Ishikawa (cell line): ENCODE measurements at regions not wholly inside any gene's neighbourhood (a gene's known extent, or its start where the extent isn't known, plus 50 kb on each side); places are given as distances from the start of the nearest gene placed in this dataset.

ENCODE experiments used
- CEBPB ChIP-seq: IDR thresholded peaks from 2 replicates; pipeline ENCODE4 v1.6.1; 2012
- CREB1 ChIP-seq: IDR thresholded peaks from 2 replicates; pipeline ENCODE4 v1.6.1; 2012; ENCODE audit warnings: low read depth
- EGR1 ChIP-seq: IDR thresholded peaks from 2 replicates; pipeline ENCODE4 v1.6.1; 2012
- EP300 ChIP-seq: IDR thresholded peaks from 2 replicates; pipeline ENCODE4 v1.6.1; 2012; ENCODE audit warnings: borderline replicate concordance
- MAX ChIP-seq: IDR thresholded peaks from 2 replicates; pipeline ENCODE4 v1.6.1; 2012
- RAD21 ChIP-seq: IDR thresholded peaks from 2 replicates; pipeline ENCODE4 v1.6.1; 2012; ENCODE audit warnings: low read depth
- REST ChIP-seq: IDR thresholded peaks from 2 replicates; pipeline ENCODE4 v1.6.1; 2012; ENCODE audit warnings: low read depth, mild to moderate bottlenecking
- TAF1 ChIP-seq: IDR thresholded peaks from 2 replicates; pipeline ENCODE4 v1.6.1; 2012; ENCODE audit warnings: low read depth, mild to moderate bottlenecking
- TEAD4 ChIP-seq: IDR thresholded peaks from 2 replicates; pipeline ENCODE4 v1.6.1; 2012
- USF1 ChIP-seq: IDR thresholded peaks from 2 replicates; pipeline ENCODE4 v1.6.1; 2012
- YY1 ChIP-seq: IDR thresholded peaks from 2 replicates; pipeline ENCODE4 v1.6.1; 2012; ENCODE audit warnings: low read depth

- TF ChIP-seq YY1 (no peak), USF1 (no peak), TAF1 (no peak), RAD21 (no peak), CREB1 (no peak), CEBPB (no peak), EP300 (no peak), MAX (no peak), REST (no peak), EGR1 (no peak), TEAD4 (no peak)
These were observed 80.9 kb upstream of the PHLPP1 start for GRCh38 chr18:62634458-62634857.
